ENCODE measurements at regions not wholly inside any gene's neighbourhood (a gene's known extent, or its start where the extent isn't known, plus 50 kb on each side); places are given as distances from the start of the nearest gene placed in this dataset.

DNA sequence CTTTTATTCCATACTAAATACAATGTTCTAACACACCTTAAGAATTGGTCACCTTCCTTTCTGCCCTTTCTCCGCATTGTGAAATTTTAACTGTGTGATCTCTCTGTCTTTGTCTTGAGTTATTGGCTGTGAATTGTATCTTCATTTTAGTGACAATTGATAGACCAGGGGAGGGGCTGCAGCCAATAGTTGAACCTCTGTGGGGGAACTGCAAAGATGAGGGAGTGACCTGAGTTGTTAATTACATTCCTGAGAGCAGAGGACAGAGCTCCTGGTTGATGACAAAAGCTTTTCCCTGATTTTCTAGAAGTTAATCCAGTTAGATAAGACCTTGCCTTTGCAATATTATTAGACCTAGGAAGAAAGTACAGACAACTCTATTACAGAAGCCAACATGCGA lies 1535.7 kb downstream of the BRINP3 start:
- no peak for DNase-seq
- H3K9ac ChIP-seq (ENCODE audit: low read length) = no peak overlapping the region
- H3K4me1 ChIP-seq (ENCODE audit: low read length) = no peaks in the 10 kb centered on the region
- no peak for TF ChIP-seq EZH2phosphoT487 (IDR thresholded peaks at IDR 0.05; ENCODE audit: low read length)
- TF ChIP-seq, protein P1, sequence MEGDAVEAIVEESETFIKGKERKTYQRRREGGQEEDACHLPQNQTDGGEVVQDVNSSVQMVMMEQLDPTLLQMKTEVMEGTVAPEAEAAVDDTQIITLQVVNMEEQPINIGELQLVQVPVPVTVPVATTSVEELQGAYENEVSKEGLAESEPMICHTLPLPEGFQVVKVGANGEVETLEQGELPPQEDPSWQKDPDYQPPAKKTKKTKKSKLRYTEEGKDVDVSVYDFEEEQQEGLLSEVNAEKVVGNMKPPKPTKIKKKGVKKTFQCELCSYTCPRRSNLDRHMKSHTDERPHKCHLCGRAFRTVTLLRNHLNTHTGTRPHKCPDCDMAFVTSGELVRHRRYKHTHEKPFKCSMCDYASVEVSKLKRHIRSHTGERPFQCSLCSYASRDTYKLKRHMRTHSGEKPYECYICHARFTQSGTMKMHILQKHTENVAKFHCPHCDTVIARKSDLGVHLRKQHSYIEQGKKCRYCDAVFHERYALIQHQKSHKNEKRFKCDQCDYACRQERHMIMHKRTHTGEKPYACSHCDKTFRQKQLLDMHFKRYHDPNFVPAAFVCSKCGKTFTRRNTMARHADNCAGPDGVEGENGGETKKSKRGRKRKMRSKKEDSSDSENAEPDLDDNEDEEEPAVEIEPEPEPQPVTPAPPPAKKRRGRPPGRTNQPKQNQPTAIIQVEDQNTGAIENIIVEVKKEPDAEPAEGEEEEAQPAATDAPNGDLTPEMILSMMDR (IDR thresholded peaks at IDR 0.05; ENCODE audit: low read length) = no peak
- no peak for TF ChIP-seq EZH2 (optimal IDR thresholded peaks at IDR 0.05; ENCODE audit: low read depth, low read length)
- no peak overlapping the region for H2AFZ ChIP-seq (ENCODE audit: low read length)
- H4K20me1 ChIP-seq (ENCODE audit: insufficient read depth, low read length) = no peaks in the 10 kb centered on the region
- no peaks in the 10 kb centered on the region for H3K9me3 ChIP-seq (replicated peaks; ENCODE audit: insufficient read depth, low read length)
- H3K4me3 ChIP-seq (ENCODE audit: low read length) = no peak overlapping the region
- H3K36me3 ChIP-seq (replicated peaks; ENCODE audit: insufficient read depth, low read length) = no peaks in the 10 kb centered on the region
- H3K4me2 ChIP-seq (ENCODE audit: low read depth, low read length) = no peak overlapping the region
- H3K79me2 ChIP-seq (ENCODE audit: low read length) = no peaks in the 10 kb centered on the region
- H3K27ac ChIP-seq (ENCODE audit: low read length) = no peak overlapping the region
- no peaks in the 10 kb centered on the region for H3F3A ChIP-seq (ENCODE audit: insufficient read depth, low read length)
- H3K27me3 ChIP-seq (replicated peaks; ENCODE audit: insufficient read depth, low read length) = no peaks in the 10 kb centered on the region
- no peaks in the 10 kb centered on the region for H3K9me2 ChIP-seq (replicated peaks; ENCODE audit: insufficient read depth, low read length)

DNA sequence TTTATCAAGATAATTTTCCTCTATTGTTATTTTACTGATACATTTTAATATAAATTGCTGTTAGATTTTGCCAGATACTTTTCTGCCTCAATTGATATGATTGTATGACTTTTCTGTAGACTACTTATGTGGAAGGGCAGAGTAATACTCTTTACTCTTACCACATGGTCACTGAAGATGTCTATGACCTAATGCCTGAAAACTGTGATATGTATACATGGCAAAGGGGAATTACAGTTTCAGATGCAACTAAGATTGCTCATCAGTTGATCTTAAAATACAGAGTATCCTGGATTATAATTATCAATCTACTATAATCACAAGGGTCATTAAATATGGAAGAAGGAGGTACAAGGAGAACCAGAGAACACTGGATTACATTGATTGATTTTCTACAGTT lies 1528.0 kb downstream of the BRINP3 start:
- DNase-seq = no peak
- H3K4me1 ChIP-seq (ENCODE audit: low read length) = no peaks in the 10 kb centered on the region
- no peaks in the 10 kb centered on the region for H3K36me3 ChIP-seq (replicated peaks; ENCODE audit: insufficient read depth, low read length)
- no peak overlapping the region for H3K27ac ChIP-seq (ENCODE audit: low read length)
- H3K9ac ChIP-seq (ENCODE audit: low read length) = no peak overlapping the region
- no peak overlapping the region for H2AFZ ChIP-seq (ENCODE audit: low read length)
- H3F3A ChIP-seq (ENCODE audit: insufficient read depth, low read length) = no peaks in the 10 kb centered on the region
- H4K20me1 ChIP-seq (ENCODE audit: insufficient read depth, low read length) = no peaks in the 10 kb centered on the region
- no peaks in the 10 kb centered on the region for H3K9me2 ChIP-seq (replicated peaks; ENCODE audit: insufficient read depth, low read length)
- no peak overlapping the region for H3K4me2 ChIP-seq (ENCODE audit: low read depth, low read length)
- TF ChIP-seq, protein P1 (IDR thresholded peaks at IDR 0.05; ENCODE audit: low read length) = no peak
- no peak for TF ChIP-seq EZH2phosphoT487 (IDR thresholded peaks at IDR 0.05; ENCODE audit: low read length)
- H3K27me3 ChIP-seq (replicated peaks; ENCODE audit: insufficient read depth, low read length) = no peaks in the 10 kb centered on the region
- H3K9me3 ChIP-seq (replicated peaks; ENCODE audit: insufficient read depth, low read length) = no peaks in the 10 kb centered on the region
- no peak overlapping the region for H3K4me3 ChIP-seq (ENCODE audit: low read length)
- no peaks in the 10 kb centered on the region for H3K79me2 ChIP-seq (ENCODE audit: low read length)

DNA sequence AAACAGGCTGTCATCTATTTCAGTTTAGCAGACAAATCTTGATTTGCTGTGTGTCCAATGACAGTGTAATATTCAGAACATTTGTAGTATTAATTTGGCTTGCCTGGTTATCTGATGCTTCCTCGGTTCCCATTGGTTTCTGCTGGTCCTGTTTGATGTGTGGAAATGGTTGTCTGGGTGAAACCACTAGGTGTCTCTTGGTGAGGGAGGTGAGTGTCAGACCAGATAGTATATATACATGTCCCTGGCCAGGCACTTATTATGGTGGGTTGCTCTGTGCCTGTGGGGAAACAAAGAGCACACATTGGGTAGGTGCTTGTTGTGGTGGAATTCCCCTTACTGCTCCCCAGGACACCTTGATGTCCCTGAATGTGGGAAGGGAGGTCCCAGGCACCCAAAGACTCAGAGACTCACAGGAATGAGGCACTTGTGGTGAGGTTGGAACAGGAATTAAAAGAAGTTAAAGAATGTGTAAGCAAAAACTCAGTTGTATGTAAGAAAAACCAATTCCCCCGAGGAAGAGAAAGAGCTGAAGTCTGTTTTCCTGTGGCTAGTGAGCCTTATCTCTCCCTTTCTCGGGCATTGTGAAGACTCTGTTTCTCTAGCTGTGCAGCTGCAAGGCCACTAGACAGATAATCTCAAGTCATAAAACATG lies 1519.1 kb downstream of the BRINP3 start:
- Histone ChIP-seq H3K4me3 (ENCODE audit: low read length) (no peak overlapping the region), H3K4me1 (ENCODE audit: low read length) (no peaks in the 10 kb centered on the region), H4K20me1 (ENCODE audit: insufficient read depth, low read length) (no peaks in the 10 kb centered on the region), H3K9me2 (replicated peaks; ENCODE audit: insufficient read depth, low read length) (no peaks in the 10 kb centered on the region), H3K9ac (ENCODE audit: low read length) (no peak overlapping the region), H3K27me3 (replicated peaks; ENCODE audit: insufficient read depth, low read length) (no peaks in the 10 kb centered on the region), H3K4me2 (ENCODE audit: low read depth, low read length) (no peak overlapping the region), H3K36me3 (replicated peaks; ENCODE audit: insufficient read depth, low read length) (no peaks in the 10 kb centered on the region), H3K9me3 (replicated peaks; ENCODE audit: insufficient read depth, low read length) (no peaks in the 10 kb centered on the region), H3F3A (ENCODE audit: insufficient read depth, low read length) (no peaks in the 10 kb centered on the region), H3K79me2 (ENCODE audit: low read length) (no peaks in the 10 kb centered on the region), H2AFZ (ENCODE audit: low read length) (no peak overlapping the region), H3K27ac (ENCODE audit: low read length) (no peak overlapping the region)
- DNase-seq = no peak
- TF ChIP-seq, protein P1 (IDR thresholded peaks at IDR 0.05; ENCODE audit: low read length) = no peak
- TF ChIP-seq EZH2phosphoT487 (IDR thresholded peaks at IDR 0.05; ENCODE audit: low read length) (no peak), EZH2 (optimal IDR thresholded peaks at IDR 0.05; ENCODE audit: low read depth, low read length) (no peak)

All from MM.1S (cell line).